ENCODE measurements at regions not wholly inside any gene's neighbourhood (a gene's known extent, or its start where the extent isn't known, plus 50 kb on each side); places are given as distances from the start of the nearest gene placed in this dataset.

DNA sequence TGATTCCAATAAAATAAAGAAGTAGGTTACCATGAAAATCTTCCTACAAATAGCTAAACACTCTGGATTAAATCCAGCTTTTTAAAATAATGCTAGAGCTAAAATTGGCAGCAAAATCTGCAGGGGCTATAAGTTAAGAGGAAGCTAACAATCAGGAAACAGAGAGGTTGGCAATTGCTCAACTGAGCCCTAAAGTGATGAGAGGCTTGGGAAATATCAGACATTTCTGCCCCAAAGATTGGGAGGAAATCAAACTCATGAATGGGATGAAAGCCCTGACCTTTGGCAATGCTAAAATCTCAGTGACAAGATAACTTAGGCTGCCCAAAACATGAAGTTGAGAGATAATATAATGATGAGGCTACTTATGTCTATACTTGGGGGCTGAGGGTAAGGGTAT is 1437.9 kb downstream of the EFNB2 start:
- TF ChIP-seq POLR2AphosphoS5 (IDR thresholded peaks at IDR 0.05; ENCODE audit: borderline replicate concordance, low read depth, low read length), result no peak
- TF ChIP-seq FOXP2 (optimal IDR thresholded peaks at IDR 0.05; ENCODE audit: control extremely low read depth, extremely low read length, insufficient read depth), result no peak
- no peak for TF ChIP-seq EZH2 (IDR thresholded peaks at IDR 0.05)

Measured in SK-N-MC (cell line).